ENCODE measurements at regions not wholly inside any gene's neighbourhood (a gene's known extent, or its start where the extent isn't known, plus 50 kb on each side); places are given as distances from the start of the nearest gene placed in this dataset.

- Histone ChIP-seq H3K36me3 (ENCODE audit: control insufficient read depth in 4 of 4, insufficient read depth in 4 of 4, low read length in 4 of 4) (no peaks in the 10 kb centered on the region), H3K27me3 (ENCODE audit: control insufficient read depth in 3 of 3, insufficient read depth in 3 of 3, low read length in 2 of 3) (no peaks in the 10 kb centered on the region), H3K9me3 (ENCODE audit: control insufficient read depth in 4 of 4, insufficient read depth in 3 of 4, low read length in 3 of 4) (peaks cover 0 to 3% (median 0%) of the 10 kb centered on the region in 4 donors), H3K9ac (ENCODE audit: insufficient read depth in 1 of 2, low read length in 2 of 2) (no peak overlapping the region), H3K4me1 (ENCODE audit: control insufficient read depth in 5 of 5, insufficient read depth in 5 of 5, low read length in 5 of 5) (no peaks in the 10 kb centered on the region), H3K4me3 (no peak overlapping the region), H3K27ac (ENCODE audit: low read depth in 1 of 2, low read length in 1 of 2) (no peak overlapping the region)
- ATAC-seq (ENCODE audit: insufficient read depth, low FRiP score) (no peak), DNase-seq (no peak)
- WGBS, 2 donors = 64 to 68% methylated on average over 1 of the region's 1 CpG
- no peak for TF ChIP-seq CTCF (IDR thresholded peaks at IDR 0.05; ENCODE audit: control extremely low read depth, extremely low read depth)
Observed at GRCh38 chr16:5972747-5973146, 875.2 kb upstream of the EEF2KMT start.

GRCh38 chr16:5971924-5972323 is 874.3 kb upstream of the EEF2KMT start:
- peaks cover 0 to 3% (median 0%) of the 10 kb centered on the region in 4 donors for H3K9me3 ChIP-seq (ENCODE audit: control insufficient read depth in 4 of 4, insufficient read depth in 3 of 4, low read length in 3 of 4)
- no peak for DNase-seq
- no peak overlapping the region for H3K27ac ChIP-seq (ENCODE audit: low read depth in 1 of 2, low read length in 1 of 2)
- WGBS, 2 donors = 75 to 89% methylated on average over 2 of the region's 2 CpGs
- H3K36me3 ChIP-seq (ENCODE audit: control insufficient read depth in 4 of 4, insufficient read depth in 4 of 4, low read length in 4 of 4) = no peaks in the 10 kb centered on the region
- no peaks in the 10 kb centered on the region for H3K27me3 ChIP-seq (ENCODE audit: control insufficient read depth in 3 of 3, insufficient read depth in 3 of 3, low read length in 2 of 3)
- H3K4me1 ChIP-seq (ENCODE audit: control insufficient read depth in 5 of 5, insufficient read depth in 5 of 5, low read length in 5 of 5) = no peaks in the 10 kb centered on the region
- ATAC-seq (ENCODE audit: insufficient read depth, low FRiP score) = no peak
- H3K4me3 ChIP-seq = no peak overlapping the region
- H3K9ac ChIP-seq (ENCODE audit: insufficient read depth in 1 of 2, low read length in 2 of 2) = no peak overlapping the region
- TF ChIP-seq CTCF (IDR thresholded peaks at IDR 0.05; ENCODE audit: control extremely low read depth, extremely low read depth) = no peak

- H3K27ac ChIP-seq (ENCODE audit: low read depth in 1 of 2, low read length in 1 of 2) = no peak overlapping the region
- H3K27me3 ChIP-seq (ENCODE audit: control insufficient read depth in 3 of 3, insufficient read depth in 3 of 3, low read length in 2 of 3) = no peaks in the 10 kb centered on the region
- WGBS, 2 donors = 46 to 48% methylated on average over 2 of the region's 2 CpGs
- no peaks in the 10 kb centered on the region for H3K36me3 ChIP-seq (ENCODE audit: control insufficient read depth in 4 of 4, insufficient read depth in 4 of 4, low read length in 4 of 4)
- H3K4me3 ChIP-seq = no peak overlapping the region
- no peak overlapping the region for H3K9ac ChIP-seq (ENCODE audit: insufficient read depth in 1 of 2, low read length in 2 of 2)
- DNase-seq (no peak), ATAC-seq (ENCODE audit: insufficient read depth, low FRiP score) (no peak)
- H3K9me3 ChIP-seq (ENCODE audit: control insufficient read depth in 4 of 4, insufficient read depth in 3 of 4, low read length in 3 of 4) = peaks cover 0 to 3% (median 0%) of the 10 kb centered on the region in 4 donors
- no peak for TF ChIP-seq CTCF (IDR thresholded peaks at IDR 0.05; ENCODE audit: control extremely low read depth, extremely low read depth)
- H3K4me1 ChIP-seq (ENCODE audit: control insufficient read depth in 5 of 5, insufficient read depth in 5 of 5, low read length in 5 of 5) = no peaks in the 10 kb centered on the region
Observed at GRCh38 chr16:5971106-5971505, 873.5 kb upstream of the EEF2KMT start.

- 79 to 85% methylated on average over 7 of the region's 7 CpGs for WGBS, 2 donors
- H3K4me1 ChIP-seq (ENCODE audit: control insufficient read depth in 5 of 5, insufficient read depth in 5 of 5, low read length in 5 of 5) = no peaks in the 10 kb centered on the region
- no peaks in the 10 kb centered on the region for H3K36me3 ChIP-seq (ENCODE audit: control insufficient read depth in 4 of 4, insufficient read depth in 4 of 4, low read length in 4 of 4)
- DNase-seq = no peak
- peaks cover 0 to 6% (median 0%) of the 10 kb centered on the region in 4 donors for H3K9me3 ChIP-seq (ENCODE audit: control insufficient read depth in 4 of 4, insufficient read depth in 3 of 4, low read length in 3 of 4)
- H3K9ac ChIP-seq (ENCODE audit: insufficient read depth in 1 of 2, low read length in 2 of 2) = no peak overlapping the region
- ATAC-seq (ENCODE audit: insufficient read depth, low FRiP score) = no peak
- TF ChIP-seq CTCF (IDR thresholded peaks at IDR 0.05; ENCODE audit: control extremely low read depth, extremely low read depth) = no peak
- no peak overlapping the region for H3K27ac ChIP-seq (ENCODE audit: low read depth in 1 of 2, low read length in 1 of 2)
- H3K4me3 ChIP-seq = no peak overlapping the region
- H3K27me3 ChIP-seq (ENCODE audit: control insufficient read depth in 3 of 3, insufficient read depth in 3 of 3, low read length in 2 of 3) = no peaks in the 10 kb centered on the region
Observed at GRCh38 chr16:5966004-5966403, 868.4 kb upstream of the EEF2KMT start.

Data from lung (tissue), 11 donors.